Nephron (organoid): ENCODE measurements at regions not wholly inside any gene's neighbourhood (a gene's known extent, or its start where the extent isn't known, plus 50 kb on each side); places are given as distances from the start of the nearest gene placed in this dataset.

Experiments used
- H3K27ac Mint-ChIP-seq, 3 experiments: 2 replicates each; pipeline ENCODE4 v1.8.0; 2020; ENCODE audit warnings: mixed read lengths in 3 of 3, mild to moderate bottlenecking in 2 of 3, moderate library complexity in 1 of 3
- H3K27me3 Mint-ChIP-seq: 2 replicates; pipeline ENCODE4 v1.8.0; 2021; ENCODE audit warnings: low read depth, mild to moderate bottlenecking, moderate library complexity, mixed read lengths
- H3K36me3 Mint-ChIP-seq: 2 replicates; pipeline ENCODE4 v1.8.0; 2020; ENCODE audit warnings: low read depth, mixed read lengths
- H3K4me1 Mint-ChIP-seq: 2 replicates; pipeline ENCODE4 v1.8.0; 2020; ENCODE audit warnings: mixed read lengths
- H3K4me3 Mint-ChIP-seq, 3 experiments: 2 replicates each; pipeline ENCODE4 v1.8.0; 2020; ENCODE audit warnings: mild to moderate bottlenecking in 3 of 3, mixed read lengths in 3 of 3, moderate library complexity in 2 of 3
- H3K9me3 Mint-ChIP-seq: 2 replicates; pipeline ENCODE4 v1.8.0; 2020; ENCODE audit warnings: mixed read lengths
- CTCF ChIP-seq, 3 experiments: fragments of 200-600 bp; sonication (generic); IDR thresholded peaks; one replicate each; pipeline ENCODE4 v1.5.0; 2021; ENCODE audit warnings: antibody characterized with exemption in 3 of 3; ENCODE audit not compliant: unreplicated experiment in 3 of 3

DNA sequence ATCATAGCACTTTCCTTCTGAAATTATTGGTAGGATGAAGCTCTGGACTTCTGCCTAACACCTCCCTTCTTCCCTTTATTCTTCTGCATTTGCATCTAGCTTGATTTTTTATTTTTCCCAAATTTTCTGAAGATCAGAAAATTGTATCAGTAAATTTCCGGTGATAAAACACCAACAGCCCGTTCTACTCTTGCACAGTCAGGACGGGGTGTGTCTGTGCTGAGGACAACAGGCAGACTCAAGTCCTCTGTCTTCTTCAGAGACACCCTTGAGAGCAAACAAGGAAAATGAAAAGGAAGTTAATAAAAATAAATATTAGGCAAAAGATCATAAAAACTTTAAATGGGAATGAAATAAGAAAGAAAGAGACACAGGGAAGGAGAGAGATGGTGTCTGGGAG lies 120.7 kb downstream of the ARL4C start:
- Mint-ChIP-seq H3K4me1 (peaks cover 20% of the 10 kb centered on the region), H3K27me3 (peaks cover 24% of the 10 kb centered on the region), H3K27ac (no peak overlapping the region), H3K36me3 (no peaks in the 10 kb centered on the region), H3K9me3 (no peaks in the 10 kb centered on the region), H3K4me3 (no peak overlapping the region)
- no peak for TF ChIP-seq CTCF (IDR thresholded peaks at IDR 0.05; ENCODE audit: unreplicated experiment in 3 of 3)

DNA sequence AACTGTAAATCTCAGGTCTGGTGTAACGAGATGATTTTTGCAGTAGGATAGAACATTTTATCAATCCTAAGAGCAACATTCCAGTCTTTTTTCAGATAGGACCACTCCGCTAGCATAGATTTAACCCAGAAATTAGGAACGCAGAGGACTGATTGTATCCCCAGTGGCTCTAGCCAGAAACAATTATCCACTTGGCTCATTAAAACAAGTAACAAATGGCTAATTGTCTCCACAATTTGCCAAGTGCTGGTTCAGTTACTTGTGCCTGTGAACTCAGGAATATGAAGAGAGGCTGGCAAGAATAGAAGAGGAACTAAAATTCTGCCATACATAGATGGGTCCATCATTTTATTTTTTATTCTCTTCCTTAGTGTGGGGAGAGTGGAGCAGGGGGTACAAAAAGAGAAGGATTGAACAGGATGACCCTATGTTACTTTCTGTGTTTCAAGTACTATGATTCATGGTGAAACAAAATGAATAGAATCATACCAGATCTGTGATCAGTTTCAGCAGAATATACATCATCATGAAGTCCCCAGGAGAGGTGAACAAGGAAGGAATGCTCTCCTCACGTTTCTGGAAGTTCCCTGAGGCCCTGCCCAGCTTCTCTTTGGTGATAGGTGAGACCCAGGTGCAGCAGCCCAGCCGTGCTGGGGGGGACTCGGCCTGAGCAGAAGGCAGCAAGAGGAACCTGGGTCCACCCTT lies 121.6 kb downstream of the ARL4C start:
- H3K27ac Mint-ChIP-seq, result no peak overlapping the region
- H3K9me3 Mint-ChIP-seq, result no peaks in the 10 kb centered on the region
- peaks cover 24% of the 10 kb centered on the region for H3K27me3 Mint-ChIP-seq
- TF ChIP-seq CTCF (IDR thresholded peaks at IDR 0.05; ENCODE audit: unreplicated experiment in 3 of 3), result no peak
- H3K36me3 Mint-ChIP-seq, result no peaks in the 10 kb centered on the region
- no peak overlapping the region for H3K4me3 Mint-ChIP-seq
- peaks cover 20% of the 10 kb centered on the region for H3K4me1 Mint-ChIP-seq

DNA sequence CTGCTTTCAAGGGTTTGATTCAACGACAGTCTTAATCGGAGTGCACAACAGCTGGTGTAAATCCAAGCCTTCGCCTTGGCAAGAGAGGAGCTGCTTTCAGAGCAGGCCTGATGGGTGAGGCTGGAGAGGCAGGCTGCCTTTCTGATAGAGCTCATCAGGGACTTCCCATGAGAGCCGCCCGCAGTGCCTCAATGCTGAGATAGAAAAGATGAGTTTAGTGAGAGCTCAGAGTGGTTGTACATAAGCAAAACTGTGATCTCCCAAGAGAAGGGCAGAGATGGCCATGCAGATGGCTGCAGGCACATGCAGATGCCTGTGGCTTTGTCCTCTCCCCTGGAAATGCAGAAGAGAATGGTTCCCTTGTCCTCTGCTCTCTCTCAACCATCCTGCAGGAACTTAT lies 122.1 kb downstream of the ARL4C start:
- no peak for TF ChIP-seq CTCF (IDR thresholded peaks at IDR 0.05; ENCODE audit: unreplicated experiment in 3 of 3)
- H3K36me3 Mint-ChIP-seq, result no peaks in the 10 kb centered on the region
- peaks cover 20% of the 10 kb centered on the region for H3K4me1 Mint-ChIP-seq
- H3K27ac Mint-ChIP-seq, result no peak overlapping the region
- peaks cover 24% of the 10 kb centered on the region for H3K27me3 Mint-ChIP-seq
- H3K9me3 Mint-ChIP-seq, result no peaks in the 10 kb centered on the region
- H3K4me3 Mint-ChIP-seq, result no peak overlapping the region

GRCh38 chr2:234374150-234374508 lies 122.8 kb downstream of the ARL4C start:
- H3K27me3 Mint-ChIP-seq, result peaks cover 24% of the 10 kb centered on the region
- no peak overlapping the region for H3K27ac Mint-ChIP-seq
- no peak for TF ChIP-seq CTCF (IDR thresholded peaks at IDR 0.05; ENCODE audit: unreplicated experiment in 3 of 3)
- H3K9me3 Mint-ChIP-seq, result no peaks in the 10 kb centered on the region
- no peaks in the 10 kb centered on the region for H3K36me3 Mint-ChIP-seq
- H3K4me1 Mint-ChIP-seq, result peaks cover 20% of the 10 kb centered on the region
- H3K4me3 Mint-ChIP-seq, result no peak overlapping the region

DNA sequence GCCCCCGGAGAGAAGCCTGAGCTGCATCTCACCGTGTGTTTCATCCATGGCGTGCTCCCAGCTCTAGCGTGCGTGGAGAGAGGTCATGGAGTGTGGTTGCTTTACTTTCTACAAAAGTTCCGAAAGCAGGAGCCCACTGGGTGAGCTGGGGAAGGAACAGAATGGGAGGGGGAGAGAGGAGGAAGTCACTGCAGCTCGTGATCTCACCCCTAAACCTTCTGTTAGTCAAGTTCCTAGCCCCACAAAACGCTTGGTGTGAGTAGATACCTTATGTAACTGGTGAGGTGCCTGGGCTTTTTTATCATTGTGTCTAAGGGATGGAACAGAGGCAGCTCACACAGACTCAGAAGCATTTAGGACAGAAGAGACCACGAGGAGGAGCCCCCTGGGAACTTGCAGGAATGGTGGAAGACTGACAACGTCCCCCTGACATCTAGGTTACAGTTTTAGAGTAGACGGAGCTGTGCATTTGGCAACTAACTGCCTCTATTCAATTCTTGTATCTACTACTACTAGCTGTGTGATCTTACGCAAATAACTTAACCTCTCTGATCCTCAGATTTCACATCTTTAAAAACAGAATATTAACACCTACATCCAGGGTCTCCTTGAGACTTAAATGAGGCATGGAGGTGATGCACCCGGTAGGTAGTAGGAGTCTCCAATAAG lies 123.3 kb downstream of the ARL4C start:
- no peak overlapping the region for H3K4me3 Mint-ChIP-seq
- H3K36me3 Mint-ChIP-seq, result no peaks in the 10 kb centered on the region
- no peak overlapping the region for H3K27ac Mint-ChIP-seq
- TF ChIP-seq CTCF (IDR thresholded peaks at IDR 0.05; ENCODE audit: unreplicated experiment in 3 of 3), result no peak
- peaks cover 20% of the 10 kb centered on the region for H3K4me1 Mint-ChIP-seq
- H3K9me3 Mint-ChIP-seq, result no peaks in the 10 kb centered on the region
- peaks cover 24% of the 10 kb centered on the region for H3K27me3 Mint-ChIP-seq

GRCh38 chr2:234373060-234373459 lies 123.8 kb downstream of the ARL4C start:
- peaks cover 17% of the 10 kb centered on the region for H3K4me1 Mint-ChIP-seq
- H3K4me3 Mint-ChIP-seq, result no peak overlapping the region
- no peaks in the 10 kb centered on the region for H3K9me3 Mint-ChIP-seq
- peaks cover 22% of the 10 kb centered on the region for H3K27me3 Mint-ChIP-seq
- no peak for TF ChIP-seq CTCF (IDR thresholded peaks at IDR 0.05; ENCODE audit: unreplicated experiment in 3 of 3)
- no peak overlapping the region for H3K27ac Mint-ChIP-seq
- H3K36me3 Mint-ChIP-seq, result no peaks in the 10 kb centered on the region
